Effector memory CD4-positive, alpha-beta T cell (primary cell): ENCODE measurements at regions not wholly inside any gene's neighbourhood (a gene's known extent, or its start where the extent isn't known, plus 50 kb on each side); places are given as distances from the start of the nearest gene placed in this dataset.

Experiments used
- DNase-seq, 3 donors: peaks; one replicate each; pipeline ENCODE4 v3.0.0-alpha.2; 2020
- H3K27ac ChIP-seq: 2 replicates; pipeline ENCODE4 v1.7.0; 2013; ENCODE audit warnings: mild to moderate bottlenecking, low read length, moderate library complexity; ENCODE audit not compliant: insufficient read depth, poor library complexity, severe bottlenecking
- H3K27me3 ChIP-seq: replicated peaks from 2 replicates; pipeline ENCODE4 v1.7.0; 2013; ENCODE audit warnings: mild to moderate bottlenecking, low read length; ENCODE audit not compliant: insufficient read depth, control insufficient read depth, poor library complexity, severe bottlenecking
- H3K36me3 ChIP-seq: 2 replicates; pipeline ENCODE4 v1.7.0; 2013; ENCODE audit warnings: mild to moderate bottlenecking, low read length, moderate library complexity; ENCODE audit not compliant: control insufficient read depth, insufficient read depth
- H3K4me1 ChIP-seq: 2 replicates; pipeline ENCODE4 v1.7.0; 2013; ENCODE audit warnings: low read length, mild to moderate bottlenecking; ENCODE audit not compliant: control insufficient read depth, insufficient read depth, poor library complexity, severe bottlenecking
- H3K4me3 ChIP-seq: 2 replicates; pipeline ENCODE4 v1.7.0; 2013; ENCODE audit warnings: low read length, low read depth, mild to moderate bottlenecking; ENCODE audit not compliant: insufficient read depth, poor library complexity, severe bottlenecking
- H3K9me3 ChIP-seq: 2 replicates; pipeline ENCODE4 v1.7.0; 2013; ENCODE audit warnings: mild to moderate bottlenecking, low read length, moderate library complexity; ENCODE audit not compliant: control insufficient read depth

- H3K27ac ChIP-seq: no peak overlapping the region
- peaks cover 53% of the 10 kb centered on the region for H3K27me3 ChIP-seq
- no peak overlapping the region for H3K4me3 ChIP-seq
- no peaks in the 10 kb centered on the region for H3K9me3 ChIP-seq
- no peaks in the 10 kb centered on the region for H3K36me3 ChIP-seq
- DNase-seq: no peak
- peaks cover 22% of the 10 kb centered on the region for H3K4me1 ChIP-seq
These were observed 122.2 kb upstream of the BARHL2 start for GRCh38 chr1:90839323-90839722.

- Histone ChIP-seq H3K27ac (no peak overlapping the region), H3K27me3 (peaks cover 59% of the 10 kb centered on the region)
- no peak for DNase-seq
These were observed 121.6 kb upstream of the BARHL2 start for GRCh38 chr1:90838720-90839119.

GRCh38 chr1:90837420-90837819 lies 120.3 kb upstream of the BARHL2 start:
- DNase-seq: no peak
- Histone ChIP-seq H3K27me3 (peaks cover 61% of the 10 kb centered on the region), H3K4me3 (no peak overlapping the region), H3K9me3 (no peaks in the 10 kb centered on the region), H3K36me3 (no peaks in the 10 kb centered on the region), H3K4me1 (peaks cover 22% of the 10 kb centered on the region), H3K27ac (no peak overlapping the region)

More at GRCh38 chr1:90838720-90839119, 121.6 kb upstream of the BARHL2 start:
- Histone ChIP-seq H3K4me3 (no peak overlapping the region), H3K4me1 (peaks cover 22% of the 10 kb centered on the region), H3K9me3 (no peaks in the 10 kb centered on the region), H3K36me3 (no peaks in the 10 kb centered on the region)

GRCh38 chr1:90836345-90836679 lies 119.2 kb upstream of the BARHL2 start:
- H3K36me3 ChIP-seq: no peaks in the 10 kb centered on the region
- peaks cover 22% of the 10 kb centered on the region for H3K4me1 ChIP-seq
- DNase-seq: no peak
- peaks cover 63% of the 10 kb centered on the region for H3K27me3 ChIP-seq
- peak overlapping the region; percentile 26 for H3K4me3 ChIP-seq
- no peak overlapping the region for H3K27ac ChIP-seq
- H3K9me3 ChIP-seq: no peaks in the 10 kb centered on the region

GRCh38 chr1:90835661-90836344 lies 118.7 kb upstream of the BARHL2 start:
- Histone ChIP-seq H3K4me1 (peaks cover 22% of the 10 kb centered on the region), H3K9me3 (no peaks in the 10 kb centered on the region), H3K27me3 (peaks cover 63% of the 10 kb centered on the region), H3K27ac (no peak overlapping the region), H3K36me3 (no peaks in the 10 kb centered on the region), H3K4me3 (peak overlapping the region; percentile 26)
- no peak for DNase-seq

- Histone ChIP-seq H3K27ac (no peak overlapping the region), H3K36me3 (no peaks in the 10 kb centered on the region), H3K4me1 (peaks cover 22% of the 10 kb centered on the region), H3K9me3 (no peaks in the 10 kb centered on the region), H3K27me3 (peaks cover 58% of the 10 kb centered on the region), H3K4me3 (peak overlapping the region; percentile 26)
- no peak for DNase-seq
These were observed 118.0 kb upstream of the BARHL2 start for GRCh38 chr1:90834886-90835660.

GRCh38 chr1:90834354-90834885 lies 117.3 kb upstream of the BARHL2 start:
- no peaks in the 10 kb centered on the region for H3K36me3 ChIP-seq
- no peaks in the 10 kb centered on the region for H3K9me3 ChIP-seq
- DNase-seq: no peak
- H3K4me1 ChIP-seq: peaks cover 22% of the 10 kb centered on the region
- peaks cover 51% of the 10 kb centered on the region for H3K27me3 ChIP-seq
- H3K4me3 ChIP-seq: no peak overlapping the region
- H3K27ac ChIP-seq: no peak overlapping the region

GRCh38 chr1:90833466-90834110 lies 116.5 kb upstream of the BARHL2 start:
- H3K36me3 ChIP-seq: no peaks in the 10 kb centered on the region
- H3K9me3 ChIP-seq: no peaks in the 10 kb centered on the region
- no peak for DNase-seq
- H3K27me3 ChIP-seq: peaks cover 51% of the 10 kb centered on the region
- H3K4me3 ChIP-seq: no peak overlapping the region
- no peak overlapping the region for H3K27ac ChIP-seq
- peaks cover 22% of the 10 kb centered on the region for H3K4me1 ChIP-seq

- Histone ChIP-seq H3K4me3 (no peak overlapping the region), H3K27ac (no peak overlapping the region), H3K27me3 (peaks cover 40% of the 10 kb centered on the region), H3K36me3 (no peaks in the 10 kb centered on the region), H3K9me3 (no peaks in the 10 kb centered on the region), H3K4me1 (peaks cover 22% of the 10 kb centered on the region)
- DNase-seq: no peak
These were observed 114.8 kb upstream of the BARHL2 start for GRCh38 chr1:90831910-90832309.

GRCh38 chr1:90826834-90827233 lies 109.7 kb upstream of the BARHL2 start:
- H3K27ac ChIP-seq: no peak overlapping the region
- H3K9me3 ChIP-seq: no peaks in the 10 kb centered on the region
- no peaks in the 10 kb centered on the region for H3K36me3 ChIP-seq
- no peaks in the 10 kb centered on the region for H3K4me1 ChIP-seq
- peaks cover 5% of the 10 kb centered on the region for H3K27me3 ChIP-seq
- no peak for DNase-seq
- no peak overlapping the region for H3K4me3 ChIP-seq
